ENCODE measurements at regions not wholly inside any gene's neighbourhood (a gene's known extent, or its start where the extent isn't known, plus 50 kb on each side); places are given as distances from the start of the nearest gene placed in this dataset.

GRCh38 chr9:80569236-80569635 is 997.5 kb downstream of the TLE4 start:
- no peak for DNase-seq

GRCh38 chr9:80561526-80561925 is 989.8 kb downstream of the TLE4 start:
- DNase-seq: no peak

- no peak for DNase-seq
These were observed 989.2 kb downstream of the TLE4 start for GRCh38 chr9:80560976-80561375.

- DNase-seq: no peak
These were observed 985.5 kb downstream of the TLE4 start for GRCh38 chr9:80557256-80557655.

GRCh38 chr9:80556631-80557030 is 984.9 kb downstream of the TLE4 start:
- no peak for DNase-seq

- DNase-seq: no peak
These were observed 984.1 kb downstream of the TLE4 start for GRCh38 chr9:80555782-80556325.

GRCh38 chr9:80554856-80555255 is 983.1 kb downstream of the TLE4 start:
- no peak for DNase-seq

GRCh38 chr9:80554301-80554700 is 982.5 kb downstream of the TLE4 start:
- no peak for DNase-seq

- no peak for DNase-seq
These were observed 981.2 kb downstream of the TLE4 start for GRCh38 chr9:80552931-80553330.

- no peak for DNase-seq
These were observed 978.4 kb downstream of the TLE4 start for GRCh38 chr9:80550181-80550580.

- no peak for DNase-seq
These were observed 975.8 kb downstream of the TLE4 start for GRCh38 chr9:80547613-80548012.

- DNase-seq: no peak
These were observed 968.6 kb downstream of the TLE4 start for GRCh38 chr9:80540387-80540786.

GRCh38 chr9:80538976-80539375 is 967.2 kb downstream of the TLE4 start:
- DNase-seq: no peak

GRCh38 chr9:80522465-80522864 is 950.7 kb downstream of the TLE4 start:
- DNase-seq: no peak

- no peak for DNase-seq
These were observed 949.4 kb downstream of the TLE4 start for GRCh38 chr9:80521151-80521550.

- DNase-seq: no peak
These were observed 948.5 kb downstream of the TLE4 start for GRCh38 chr9:80520231-80520630.

GRCh38 chr9:80518441-80518840 is 946.7 kb downstream of the TLE4 start:
- no peak for DNase-seq

- DNase-seq: no peak
These were observed 944.9 kb downstream of the TLE4 start for GRCh38 chr9:80516679-80517078.

GRCh38 chr9:80509358-80509757 is 937.6 kb downstream of the TLE4 start:
- DNase-seq: no peak

- DNase-seq: no peak
These were observed 935.8 kb downstream of the TLE4 start for GRCh38 chr9:80507611-80508010.

- DNase-seq: no peak
These were observed 933.0 kb downstream of the TLE4 start for GRCh38 chr9:80504601-80505230.

- peak; percentile 64 for DNase-seq
These were observed 932.0 kb downstream of the TLE4 start for GRCh38 chr9:80503671-80504281.

- no peak for DNase-seq
These were observed 930.5 kb downstream of the TLE4 start for GRCh38 chr9:80502306-80502705.

GRCh38 chr9:80501635-80502034 is 929.9 kb downstream of the TLE4 start:
- DNase-seq: no peak

- DNase-seq: no peak
These were observed 928.5 kb downstream of the TLE4 start for GRCh38 chr9:80500300-80500699.
